Adipocyte (in vitro differentiated cells): ENCODE measurements at regions not wholly inside any gene's neighbourhood (a gene's known extent, or its start where the extent isn't known, plus 50 kb on each side); places are given as distances from the start of the nearest gene placed in this dataset.

Experiments used
- DNase-seq: peaks from one replicate; pipeline ENCODE4 v3.0.0-alpha.2; 2015; ENCODE audit warnings: low read depth
- H3K27me3 ChIP-seq: replicated peaks from 2 replicates; pipeline ENCODE4 v1.7.0; 2013; ENCODE audit warnings: mild to moderate bottlenecking, low read length, moderate library complexity; ENCODE audit not compliant: control insufficient read depth, insufficient read depth
- H3K36me3 ChIP-seq: 2 replicates; pipeline ENCODE4 v1.7.0; 2013; ENCODE audit warnings: low read length, mild to moderate bottlenecking, moderate library complexity; ENCODE audit not compliant: control insufficient read depth, insufficient read depth, severe bottlenecking
- H3K4me1 ChIP-seq: 2 replicates; pipeline ENCODE4 v1.7.0; 2013; ENCODE audit warnings: mild to moderate bottlenecking, low read length, moderate library complexity; ENCODE audit not compliant: control insufficient read depth, insufficient read depth
- H3K4me3 ChIP-seq: 2 replicates; pipeline ENCODE4 v1.7.0; 2013; ENCODE audit warnings: mild to moderate bottlenecking, low read length, moderate library complexity
- H3K9ac ChIP-seq: 2 replicates; pipeline ENCODE4 v1.7.0; 2013; ENCODE audit warnings: mild to moderate bottlenecking, low read length, moderate library complexity
- H3K9me3 ChIP-seq: 2 replicates; pipeline ENCODE4 v1.7.0; 2013; ENCODE audit warnings: mild to moderate bottlenecking, low read length, moderate library complexity; ENCODE audit not compliant: control insufficient read depth

DNA sequence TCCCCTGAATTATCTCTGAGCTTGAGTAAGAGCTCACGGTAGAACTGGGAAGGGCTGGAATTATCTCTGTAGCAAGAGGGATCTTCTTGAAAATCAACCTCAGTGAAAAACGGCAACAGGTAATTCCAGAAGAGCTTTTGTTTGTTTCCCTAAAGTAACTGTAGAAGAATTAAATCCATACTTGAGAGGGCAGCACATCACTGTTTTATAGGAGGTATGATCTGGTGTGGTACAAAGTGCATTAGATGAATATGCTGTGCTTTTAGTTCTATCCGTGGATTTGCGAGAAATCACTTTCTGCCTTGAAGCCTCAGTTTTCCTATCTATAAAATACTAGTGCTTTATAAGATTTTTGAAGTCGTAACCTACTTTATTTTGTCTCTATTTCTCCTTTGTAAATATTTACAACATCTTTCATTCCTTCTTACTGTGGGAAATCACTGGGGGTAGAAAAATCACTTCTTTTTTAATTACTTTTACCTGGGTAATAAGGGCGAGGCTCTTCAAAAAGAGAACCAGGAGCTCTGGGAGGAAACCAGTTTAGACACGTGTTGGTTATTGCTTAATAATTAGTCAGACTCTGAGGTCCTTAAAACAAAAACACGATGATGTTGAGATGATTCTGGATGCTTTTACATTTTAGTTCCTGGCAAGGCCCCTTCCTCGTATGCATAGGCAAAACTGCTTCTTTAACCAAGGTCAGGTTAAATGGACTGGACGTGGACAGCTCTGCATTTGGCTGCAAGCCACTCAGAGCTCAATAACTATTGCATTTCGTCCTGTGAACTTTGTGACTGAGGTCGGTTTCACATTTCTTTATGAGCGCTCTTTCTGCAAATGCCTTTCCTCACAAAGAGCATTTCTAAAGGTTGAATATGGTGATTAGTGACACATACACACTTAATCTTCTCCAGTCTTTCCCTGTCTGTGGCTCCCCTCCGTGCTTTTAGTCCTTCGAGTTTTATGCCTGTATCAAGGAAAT is 376.1 kb downstream of the BRINP1 start:
- H3K4me3 ChIP-seq = no peak overlapping the region
- no peaks in the 10 kb centered on the region for H3K9me3 ChIP-seq
- DNase-seq = peak; percentile 12
- H3K36me3 ChIP-seq = no peaks in the 10 kb centered on the region
- no peaks in the 10 kb centered on the region for H3K27me3 ChIP-seq
- no peak overlapping the region for H3K9ac ChIP-seq
- peaks cover 27% of the 10 kb centered on the region for H3K4me1 ChIP-seq

- Histone ChIP-seq H3K9ac (no peak overlapping the region), H3K9me3 (no peaks in the 10 kb centered on the region), H3K27me3 (no peaks in the 10 kb centered on the region), H3K36me3 (no peaks in the 10 kb centered on the region), H3K4me3 (no peak overlapping the region), H3K4me1 (peaks cover 27% of the 10 kb centered on the region)
- DNase-seq = no peak
Observed at GRCh38 chr9:118993965-118994364, 375.3 kb downstream of the BRINP1 start.

DNA sequence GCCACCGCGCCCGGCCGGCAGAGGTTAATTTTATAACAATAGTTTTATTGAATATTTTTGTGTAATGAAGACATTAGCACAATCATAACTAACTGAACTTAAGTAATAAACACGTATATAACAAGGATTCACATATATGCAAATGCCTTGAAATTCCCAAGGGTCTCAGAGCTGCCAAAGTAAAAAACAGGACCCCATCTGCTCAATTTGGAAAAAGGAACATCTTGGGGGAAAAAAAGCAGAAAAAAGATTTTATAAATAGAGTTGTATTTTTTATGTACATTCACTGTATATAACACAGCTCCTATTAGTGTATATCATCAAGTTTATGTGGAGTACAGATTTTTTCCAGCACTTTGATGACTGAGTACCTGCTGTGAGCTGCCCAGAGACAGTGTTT is 366.7 kb downstream of the BRINP1 start:
- no peaks in the 10 kb centered on the region for H3K36me3 ChIP-seq
- peaks cover 30% of the 10 kb centered on the region for H3K4me1 ChIP-seq
- no peaks in the 10 kb centered on the region for H3K27me3 ChIP-seq
- no peaks in the 10 kb centered on the region for H3K9me3 ChIP-seq
- no peak overlapping the region for H3K4me3 ChIP-seq
- DNase-seq = no peak
- no peak overlapping the region for H3K9ac ChIP-seq

DNA sequence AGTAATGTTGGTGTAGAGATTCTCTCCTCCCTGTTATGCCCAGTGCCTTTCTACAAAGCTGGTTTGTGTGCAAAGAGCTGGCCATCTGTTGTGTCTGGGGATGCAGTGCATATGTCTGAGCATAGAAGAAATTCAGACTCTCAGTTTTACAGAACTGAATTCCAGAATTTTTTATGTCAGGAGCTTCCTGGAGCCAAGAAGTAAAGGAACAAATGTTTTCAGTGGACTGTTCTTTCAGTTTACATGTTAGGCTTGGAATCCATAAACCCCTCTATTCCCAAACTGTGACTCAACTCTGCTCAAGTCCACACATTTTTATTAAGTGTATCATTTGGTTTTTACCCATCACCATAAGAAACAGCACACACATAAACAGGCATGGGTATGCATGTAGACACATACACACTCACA is 366.0 kb downstream of the BRINP1 start:
- Histone ChIP-seq H3K9ac (no peak overlapping the region), H3K27me3 (no peaks in the 10 kb centered on the region), H3K9me3 (no peaks in the 10 kb centered on the region), H3K4me1 (peaks cover 30% of the 10 kb centered on the region), H3K36me3 (no peaks in the 10 kb centered on the region), H3K4me3 (no peak overlapping the region)
- peak; percentile 37 for DNase-seq

- Histone ChIP-seq H3K9me3 (no peaks in the 10 kb centered on the region), H3K9ac (peak overlapping the region; percentile 21)
Observed at GRCh38 chr9:119003882-119004617, 365.2 kb downstream of the BRINP1 start.

GRCh38 chr9:119004618-119004990 is 364.6 kb downstream of the BRINP1 start:
- H3K9ac ChIP-seq = peak overlapping the region; percentile 10
- no peaks in the 10 kb centered on the region for H3K27me3 ChIP-seq
- DNase-seq = peak; percentile 95
- H3K36me3 ChIP-seq = no peaks in the 10 kb centered on the region
- H3K4me3 ChIP-seq = peak overlapping the region; percentile 43
- H3K4me1 ChIP-seq = peaks cover 30% of the 10 kb centered on the region
- H3K9me3 ChIP-seq = no peaks in the 10 kb centered on the region

More at GRCh38 chr9:119003882-119004617, 365.2 kb downstream of the BRINP1 start:
- Histone ChIP-seq H3K27me3 (no peaks in the 10 kb centered on the region), H3K36me3 (no peaks in the 10 kb centered on the region), H3K4me3 (peak overlapping the region; percentile 43), H3K4me1 (peaks cover 30% of the 10 kb centered on the region)
- DNase-seq = no peak

DNA sequence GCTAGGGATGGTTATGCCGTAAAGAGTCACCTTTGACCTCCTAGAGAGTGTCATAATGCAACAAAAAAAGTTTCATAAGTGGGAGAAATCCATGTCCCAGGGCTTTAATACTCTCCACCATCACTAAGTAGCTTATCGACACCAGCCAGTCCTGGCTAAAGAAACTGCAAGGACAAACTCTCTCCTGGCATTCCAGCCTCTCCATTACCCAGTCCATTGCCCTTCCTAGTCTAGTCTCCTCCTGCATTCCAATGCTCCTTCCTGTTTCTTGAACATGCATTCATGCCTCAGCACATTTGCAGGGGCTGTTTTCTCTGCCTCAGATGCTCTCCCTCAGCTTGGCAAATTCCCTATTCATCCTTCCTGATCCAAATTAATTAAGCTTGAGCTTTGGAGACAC is 364.1 kb downstream of the BRINP1 start:
- H3K4me3 ChIP-seq = no peak overlapping the region

DNA sequence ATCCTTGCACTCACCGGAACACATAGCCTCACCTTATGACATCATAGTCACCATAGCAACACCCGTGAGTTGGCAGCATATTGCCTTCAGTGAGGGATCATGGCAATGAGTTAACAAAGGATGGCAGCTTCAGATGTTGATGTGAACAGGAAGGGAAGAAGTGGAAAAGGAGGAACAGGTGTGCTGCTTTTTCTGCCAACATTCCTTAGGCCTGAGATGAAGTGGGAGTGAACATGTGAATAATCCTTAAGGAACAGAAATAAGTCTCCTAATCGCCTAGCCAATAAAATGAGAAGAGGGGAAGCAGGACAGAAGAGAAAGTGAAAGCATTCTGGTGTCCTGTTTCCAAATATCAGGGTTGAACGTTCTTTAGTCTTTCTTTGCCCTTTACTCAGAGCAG is 360.0 kb downstream of the BRINP1 start:
- no peaks in the 10 kb centered on the region for H3K27me3 ChIP-seq
- no peaks in the 10 kb centered on the region for H3K36me3 ChIP-seq
- no peaks in the 10 kb centered on the region for H3K9me3 ChIP-seq
- peak; percentile 38 for DNase-seq
- no peak overlapping the region for H3K4me3 ChIP-seq
- peaks cover 14% of the 10 kb centered on the region for H3K4me1 ChIP-seq
- H3K9ac ChIP-seq = no peak overlapping the region

More for the DNA sequence above, 364.1 kb downstream of the BRINP1 start:
- Histone ChIP-seq H3K9ac (peak overlapping the region; percentile 10), H3K36me3 (no peaks in the 10 kb centered on the region), H3K27me3 (no peaks in the 10 kb centered on the region), H3K4me1 (peaks cover 30% of the 10 kb centered on the region), H3K9me3 (no peaks in the 10 kb centered on the region)
- DNase-seq = no peak

GRCh38 chr9:119020284-119020683 is 349.0 kb downstream of the BRINP1 start:
- H3K9me3 ChIP-seq = no peaks in the 10 kb centered on the region
- H3K4me1 ChIP-seq = peaks cover 10% of the 10 kb centered on the region
- DNase-seq = no peak
- no peak overlapping the region for H3K9ac ChIP-seq
- H3K4me3 ChIP-seq = no peak overlapping the region
- H3K27me3 ChIP-seq = no peaks in the 10 kb centered on the region
- no peaks in the 10 kb centered on the region for H3K36me3 ChIP-seq

DNA sequence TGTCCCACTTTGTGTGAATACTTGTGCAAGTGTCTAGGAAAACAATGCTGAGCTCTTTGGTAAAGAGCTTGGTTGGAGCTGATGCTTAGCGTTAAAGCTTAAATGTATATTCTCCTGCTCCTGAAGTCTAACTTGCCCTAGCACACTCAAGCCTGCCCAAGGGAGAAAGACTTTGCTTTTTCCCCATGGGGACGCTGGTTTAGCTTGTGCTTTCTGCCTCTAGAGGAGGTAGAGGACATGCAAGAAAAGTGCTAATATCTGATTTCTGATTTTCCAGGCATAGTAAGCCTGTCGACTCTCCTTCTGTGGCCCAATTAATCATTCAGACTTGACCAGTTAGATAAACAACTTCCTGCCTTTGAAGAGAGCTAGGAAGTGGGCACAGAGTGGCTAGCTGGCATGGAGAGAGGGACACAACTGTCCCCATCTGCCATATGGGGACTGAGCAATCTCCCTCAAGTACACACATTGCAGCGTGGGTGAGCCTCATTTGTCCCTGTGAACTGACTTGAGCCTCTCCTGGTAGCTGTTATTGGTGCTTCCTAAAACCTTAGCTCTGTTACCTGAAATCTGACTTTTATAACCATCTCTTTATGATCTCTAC is 348.4 kb downstream of the BRINP1 start:
- peaks cover 15% of the 10 kb centered on the region for H3K4me1 ChIP-seq
- H3K4me3 ChIP-seq = no peak overlapping the region
- no peak overlapping the region for H3K9ac ChIP-seq
- H3K36me3 ChIP-seq = no peaks in the 10 kb centered on the region
- DNase-seq = no peak
- no peaks in the 10 kb centered on the region for H3K9me3 ChIP-seq
- no peaks in the 10 kb centered on the region for H3K27me3 ChIP-seq

DNA sequence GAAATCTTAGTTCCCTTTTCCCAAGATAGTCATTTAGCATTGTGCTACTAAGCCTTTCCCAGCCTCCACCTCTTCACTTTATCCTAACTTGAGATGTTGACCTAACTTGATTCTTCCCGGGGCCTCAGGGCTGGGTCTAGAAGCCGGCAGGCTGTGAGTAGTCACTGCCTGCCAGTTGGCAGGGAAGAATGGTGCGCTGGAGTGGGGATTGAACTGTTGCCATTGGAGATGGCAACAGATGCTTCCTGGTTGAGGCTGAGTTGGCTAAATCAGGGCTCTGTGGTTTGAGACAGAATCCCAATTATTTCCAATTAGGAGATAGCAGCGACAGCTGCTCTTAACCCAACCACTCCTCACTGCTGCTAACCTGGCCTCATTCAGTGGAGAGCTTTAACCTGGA is 343.1 kb downstream of the BRINP1 start:
- Histone ChIP-seq H3K4me3 (peak overlapping the region; percentile 16), H3K9ac (no peak overlapping the region), H3K36me3 (no peaks in the 10 kb centered on the region), H3K4me1 (peaks cover 24% of the 10 kb centered on the region), H3K9me3 (no peaks in the 10 kb centered on the region), H3K27me3 (no peaks in the 10 kb centered on the region)
- peak; percentile 18 for DNase-seq
